K562 (cell line): ENCODE measurements at regions not wholly inside any gene's neighbourhood (a gene's known extent, or its start where the extent isn't known, plus 50 kb on each side); places are given as distances from the start of the nearest gene placed in this dataset.

Experiments used
- ARNT ChIP-seq, 2 experiments: fragments of 450-650 bp; IDR thresholded peaks; 2 replicates each; pipeline ENCODE4 v1.6.1; 2016; ENCODE audit warnings: mild to moderate bottlenecking in 1 of 2
- C11orf30 ChIP-seq: fragments of 450-650 bp; IDR thresholded peaks from 2 replicates; pipeline ENCODE4 v1.6.1; 2016; ENCODE audit warnings: low read depth, mild to moderate bottlenecking
- DNMT1 ChIP-seq: fragments of 450-650 bp; IDR thresholded peaks from 2 replicates; pipeline ENCODE4 v1.6.1; 2016; ENCODE audit warnings: antibody characterized with exemption, mild to moderate bottlenecking
- HIVEP1 ChIP-seq: fragments of 250-450 bp; sonication (Bioruptor Pico); IDR thresholded peaks from 2 replicates; pipeline ENCODE4 v1.4.0; 2020; ENCODE audit warnings: mild to moderate bottlenecking
- HNRNPK ChIP-seq: fragments of 200-400 bp; formaldehyde crosslinking; IDR thresholded peaks from one replicate; pipeline ENCODE4 v1.6.1; 2018; ENCODE audit warnings: mild to moderate bottlenecking, low read depth, low read length; ENCODE audit not compliant: poor library complexity, severe bottlenecking
- ILK ChIP-seq: fragments of 450-650 bp; IDR thresholded peaks from 2 replicates; pipeline ENCODE4 v1.6.1; 2016; ENCODE audit warnings: missing genetic modification characterization, low read depth, mild to moderate bottlenecking, missing compliant biosample characterization, moderate library complexity, borderline replicate concordance
- MED1 ChIP-seq: sonication (generic); formaldehyde crosslinking; IDR thresholded peaks from 2 replicates; pipeline ENCODE4 v1.8.1; 2023; ENCODE audit warnings: missing genetic modification reagents, borderline replicate concordance
- MTF1 ChIP-seq: fragments of 250-450 bp; sonication (Bioruptor Pico); IDR thresholded peaks from 2 replicates; pipeline ENCODE4 v1.9.0; 2021; ENCODE audit warnings: moderate library complexity, mild to moderate bottlenecking, inconsistent platforms, borderline replicate concordance
- NCOA2 ChIP-seq, 2 experiments: fragments of 450-650 bp; IDR thresholded peaks; 2 replicates each; pipeline ENCODE4 v1.6.1; 2018; ENCODE audit warnings: mild to moderate bottlenecking in 2 of 2, moderate library complexity in 1 of 2; ENCODE audit not compliant: partially characterized antibody in 2 of 2
- NFE2 ChIP-seq: IDR thresholded peaks from 2 replicates; pipeline ENCODE4 v1.6.1; 2014; ENCODE audit warnings: antibody characterized with exemption, low read depth
- NR1H2 ChIP-seq: sonication (generic); formaldehyde crosslinking; IDR thresholded peaks from 2 replicates; pipeline ENCODE4 v1.4.0; 2020; ENCODE audit warnings: mild to moderate bottlenecking, missing genetic modification reagents
- PHF20 ChIP-seq: fragments of 450-650 bp; IDR thresholded peaks from 2 replicates; pipeline ENCODE4 v1.6.1; 2018; ENCODE audit not compliant: partially characterized antibody
- POLR2G ChIP-seq: fragments of 200-400 bp; formaldehyde crosslinking; IDR thresholded peaks from 2 replicates; pipeline ENCODE4 v1.6.1; 2017; ENCODE audit warnings: low read depth, mild to moderate bottlenecking, antibody characterized with exemption, low read length, moderate library complexity
- POLR2H ChIP-seq: IDR thresholded peaks from 2 replicates; pipeline ENCODE4 v1.6.1; 2016; ENCODE audit warnings: missing genetic modification characterization, low read depth, mild to moderate bottlenecking, control low read depth, missing compliant biosample characterization, moderate library complexity
- SMARCA4 ChIP-seq: fragments of 450-650 bp; IDR thresholded peaks from 2 replicates; pipeline ENCODE4 v1.6.1; 2016
- SRSF1 ChIP-seq: fragments of 200-400 bp; formaldehyde crosslinking; IDR thresholded peaks from 2 replicates; pipeline ENCODE4 v1.6.1; 2017; ENCODE audit warnings: mild to moderate bottlenecking, low read depth, low read length, moderate library complexity
- ZNF165 ChIP-seq: fragments of 250-450 bp; sonication (Bioruptor Pico); IDR thresholded peaks from 2 replicates; pipeline ENCODE4 v1.4.0; 2020; ENCODE audit warnings: borderline replicate concordance
- ZNF311 ChIP-seq: fragments of 250-450 bp; sonication (Bioruptor Pico); IDR thresholded peaks from 2 replicates; pipeline ENCODE4 v1.4.0; 2020; ENCODE audit warnings: mild to moderate bottlenecking, moderate library complexity
- ZNF507 ChIP-seq: conservative IDR thresholded peaks from 2 replicates; pipeline ENCODE4 v1.6.1; 2017; ENCODE audit warnings: missing genetic modification characterization, missing compliant biosample characterization
- ZNF785 ChIP-seq: fragments of 250-450 bp; sonication (Bioruptor Pico); IDR thresholded peaks from 2 replicates; pipeline ENCODE4 v1.4.0; 2020; ENCODE audit warnings: mild to moderate bottlenecking
- TF ChIP-seq, protein P1 (sequence below): fragments of 200-800 bp; sonication (Bioruptor generic); IDR thresholded peaks from 2 replicates; pipeline ENCODE4 v1.6.1; 2016; ENCODE audit warnings: missing genetic modification characterization, missing compliant biosample characterization
- TF ChIP-seq, protein P2 (sequence below): fragments of 250-450 bp; sonication (Bioruptor Pico); IDR thresholded peaks from 2 replicates; pipeline ENCODE4 v1.5.0; 2022; ENCODE audit warnings: mild to moderate bottlenecking
- TF ChIP-seq, protein P3 (sequence below): fragments of 250-450 bp; sonication (Bioruptor Pico); IDR thresholded peaks from 2 replicates; pipeline ENCODE4 v1.8.0; 2022; ENCODE audit warnings: moderate library complexity, mild to moderate bottlenecking, inconsistent platforms

DNA sequence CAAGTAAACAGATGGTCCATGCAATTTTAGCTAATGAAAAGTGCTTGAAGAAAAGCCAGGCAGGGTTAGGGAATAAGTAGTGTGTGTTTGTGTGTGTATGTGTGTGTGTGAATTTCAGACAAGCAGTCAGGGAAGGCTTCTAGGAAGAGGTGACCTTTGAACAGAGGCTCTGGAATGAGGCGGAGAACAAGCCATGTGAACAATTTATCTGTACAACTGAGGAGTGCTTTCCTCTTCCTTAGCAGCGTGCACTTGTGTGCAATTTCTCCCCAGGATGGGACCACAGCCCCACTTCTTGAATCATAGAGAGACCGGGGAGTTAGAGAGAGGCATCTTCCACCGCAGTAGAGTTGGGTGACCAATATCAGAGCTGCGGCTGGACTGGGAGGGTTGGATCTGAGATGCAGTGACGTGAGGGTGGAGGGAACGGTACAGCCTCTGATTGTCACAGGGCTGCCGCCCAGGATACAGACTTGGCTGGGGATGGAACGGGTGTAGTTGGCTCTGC, 69.2 kb upstream of the FAM171A1 start (continued):
- no peak for TF ChIP-seq NR1H2 (CRISPR knock-in tag)
- TF ChIP-seq ZNF785 = no peak
- TF ChIP-seq MED1 (CRISPR knock-in tag) = no peak
- TF ChIP-seq SMARCA4 = no peak
- TF ChIP-seq, protein P1, sequence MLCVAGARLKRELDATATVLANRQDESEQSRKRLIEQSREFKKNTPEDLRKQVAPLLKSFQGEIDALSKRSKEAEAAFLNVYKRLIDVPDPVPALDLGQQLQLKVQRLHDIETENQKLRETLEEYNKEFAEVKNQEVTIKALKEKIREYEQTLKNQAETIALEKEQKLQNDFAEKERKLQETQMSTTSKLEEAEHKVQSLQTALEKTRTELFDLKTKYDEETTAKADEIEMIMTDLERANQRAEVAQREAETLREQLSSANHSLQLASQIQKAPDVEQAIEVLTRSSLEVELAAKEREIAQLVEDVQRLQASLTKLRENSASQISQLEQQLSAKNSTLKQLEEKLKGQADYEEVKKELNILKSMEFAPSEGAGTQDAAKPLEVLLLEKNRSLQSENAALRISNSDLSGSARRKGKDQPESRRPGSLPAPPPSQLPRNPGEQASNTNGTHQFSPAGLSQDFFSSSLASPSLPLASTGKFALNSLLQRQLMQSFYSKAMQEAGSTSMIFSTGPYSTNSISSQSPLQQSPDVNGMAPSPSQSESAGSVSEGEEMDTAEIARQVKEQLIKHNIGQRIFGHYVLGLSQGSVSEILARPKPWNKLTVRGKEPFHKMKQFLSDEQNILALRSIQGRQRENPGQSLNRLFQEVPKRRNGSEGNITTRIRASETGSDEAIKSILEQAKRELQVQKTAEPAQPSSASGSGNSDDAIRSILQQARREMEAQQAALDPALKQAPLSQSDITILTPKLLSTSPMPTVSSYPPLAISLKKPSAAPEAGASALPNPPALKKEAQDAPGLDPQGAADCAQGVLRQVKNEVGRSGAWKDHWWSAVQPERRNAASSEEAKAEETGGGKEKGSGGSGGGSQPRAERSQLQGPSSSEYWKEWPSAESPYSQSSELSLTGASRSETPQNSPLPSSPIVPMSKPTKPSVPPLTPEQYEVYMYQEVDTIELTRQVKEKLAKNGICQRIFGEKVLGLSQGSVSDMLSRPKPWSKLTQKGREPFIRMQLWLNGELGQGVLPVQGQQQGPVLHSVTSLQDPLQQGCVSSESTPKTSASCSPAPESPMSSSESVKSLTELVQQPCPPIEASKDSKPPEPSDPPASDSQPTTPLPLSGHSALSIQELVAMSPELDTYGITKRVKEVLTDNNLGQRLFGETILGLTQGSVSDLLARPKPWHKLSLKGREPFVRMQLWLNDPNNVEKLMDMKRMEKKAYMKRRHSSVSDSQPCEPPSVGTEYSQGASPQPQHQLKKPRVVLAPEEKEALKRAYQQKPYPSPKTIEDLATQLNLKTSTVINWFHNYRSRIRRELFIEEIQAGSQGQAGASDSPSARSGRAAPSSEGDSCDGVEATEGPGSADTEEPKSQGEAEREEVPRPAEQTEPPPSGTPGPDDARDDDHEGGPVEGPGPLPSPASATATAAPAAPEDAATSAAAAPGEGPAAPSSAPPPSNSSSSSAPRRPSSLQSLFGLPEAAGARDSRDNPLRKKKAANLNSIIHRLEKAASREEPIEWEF (CRISPR knock-in tag) = no peak
- TF ChIP-seq ZNF311 (CRISPR knock-in tag) = 0 out of 2 replicates have a peak, but pooled peaks have one; percentile 36
- peak; percentile 40 to 76; a peak in 1 of 4 replicates for TF ChIP-seq ARNT (IDR thresholded peaks at IDR 0.05)
- TF ChIP-seq NCOA2 (IDR thresholded peaks at IDR 0.05; ENCODE audit: partially characterized antibody in 2 of 2) = no peak
- TF ChIP-seq HNRNPK = no peak
- TF ChIP-seq POLR2H (tag) = no peak
- no peak for TF ChIP-seq C11orf30
- no peak for TF ChIP-seq ZNF165
- no peak for TF ChIP-seq ILK
- TF ChIP-seq, protein P2, sequence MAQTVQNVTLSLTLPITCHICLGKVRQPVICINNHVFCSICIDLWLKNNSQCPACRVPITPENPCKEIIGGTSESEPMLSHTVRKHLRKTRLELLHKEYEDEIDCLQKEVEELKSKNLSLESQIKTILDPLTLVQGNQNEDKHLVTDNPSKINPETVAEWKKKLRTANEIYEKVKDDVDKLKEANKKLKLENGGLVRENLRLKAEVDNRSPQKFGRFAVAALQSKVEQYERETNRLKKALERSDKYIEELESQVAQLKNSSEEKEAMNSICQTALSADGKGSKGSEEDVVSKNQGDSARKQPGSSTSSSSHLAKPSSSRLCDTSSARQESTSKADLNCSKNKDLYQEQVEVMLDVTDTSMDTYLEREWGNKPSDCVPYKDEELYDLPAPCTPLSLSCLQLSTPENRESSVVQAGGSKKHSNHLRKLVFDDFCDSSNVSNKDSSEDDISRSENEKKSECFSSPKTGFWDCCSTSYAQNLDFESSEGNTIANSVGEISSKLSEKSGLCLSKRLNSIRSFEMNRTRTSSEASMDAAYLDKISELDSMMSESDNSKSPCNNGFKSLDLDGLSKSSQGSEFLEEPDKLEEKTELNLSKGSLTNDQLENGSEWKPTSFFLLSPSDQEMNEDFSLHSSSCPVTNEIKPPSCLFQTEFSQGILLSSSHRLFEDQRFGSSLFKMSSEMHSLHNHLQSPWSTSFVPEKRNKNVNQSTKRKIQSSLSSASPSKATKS (CRISPR knock-in tag) = no peak
- no peak for TF ChIP-seq MTF1 (CRISPR knock-in tag)
- no peak for TF ChIP-seq SRSF1
- TF ChIP-seq ZNF507 = no peak
- TF ChIP-seq NFE2 = no peak
- no peak for TF ChIP-seq HIVEP1 (CRISPR knock-in tag)
- TF ChIP-seq DNMT1 = no peak
- no peak for TF ChIP-seq POLR2G
- TF ChIP-seq PHF20 = peak; percentile 36
- TF ChIP-seq, protein P3, sequence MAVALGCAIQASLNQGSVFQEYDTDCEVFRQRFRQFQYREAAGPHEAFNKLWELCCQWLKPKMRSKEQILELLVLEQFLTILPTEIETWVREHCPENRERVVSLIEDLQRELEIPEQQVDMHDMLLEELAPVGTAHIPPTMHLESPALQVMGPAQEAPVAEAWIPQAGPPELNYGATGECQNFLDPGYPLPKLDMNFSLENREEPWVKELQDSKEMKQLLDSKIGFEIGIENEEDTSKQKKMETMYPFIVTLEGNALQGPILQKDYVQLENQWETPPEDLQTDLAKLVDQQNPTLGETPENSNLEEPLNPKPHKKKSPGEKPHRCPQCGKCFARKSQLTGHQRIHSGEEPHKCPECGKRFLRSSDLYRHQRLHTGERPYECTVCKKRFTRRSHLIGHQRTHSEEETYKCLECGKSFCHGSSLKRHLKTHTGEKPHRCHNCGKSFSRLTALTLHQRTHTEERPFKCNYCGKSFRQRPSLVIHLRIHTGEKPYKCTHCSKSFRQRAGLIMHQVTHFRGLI (CRISPR knock-in tag) = no peak
